SK-N-MC (cell line): ENCODE measurements at regions not wholly inside any gene's neighbourhood (a gene's known extent, or its start where the extent isn't known, plus 50 kb on each side); places are given as distances from the start of the nearest gene placed in this dataset.

Experiments
- EZH2 ChIP-seq: fragments of 200-600 bp; sonication (generic); IDR thresholded peaks from one replicate; pipeline ENCODE4 v1.6.1; 2017; ENCODE audit warnings: antibody characterized with exemption
- POLR2AphosphoS5 ChIP-seq: IDR thresholded peaks from 2 replicates; pipeline ENCODE4 v1.6.1; 2012; ENCODE audit warnings: mild to moderate bottlenecking, low read depth, low read length, borderline replicate concordance

GRCh38 chr5:18607570-18607969 lies 973.3 kb downstream of the TAF11L14 start:
- no peak for TF ChIP-seq POLR2AphosphoS5
- no peak for TF ChIP-seq EZH2
